WTC11 (cell line): ENCODE measurements at regions not wholly inside any gene's neighbourhood (a gene's known extent, or its start where the extent isn't known, plus 50 kb on each side); places are given as distances from the start of the nearest gene placed in this dataset.

Experiments used
- ATAC-seq: fragments of 200-7000 bp; cut with Tn5 transposase; 2 replicates; pipeline ENCODE4 v1.10.0; 2021; ENCODE audit warnings: mild to moderate bottlenecking, moderate library complexity
- CTCF ChIA-PET: fragments of 300-600 bp; sonication (Branson Sonifier 250); formaldehyde crosslinking; loops from one replicate; lab custom pipeline; 2021; ENCODE audit warnings: antibody characterized with exemption; lab: Charles Lee
- POLR2A ChIA-PET: fragments of 350-600 bp; sonication (Branson Sonifier 250); formaldehyde crosslinking; loops from one replicate; lab custom pipeline; 2021; ENCODE audit warnings: antibody characterized with exemption; lab: Charles Lee
- DNase-seq: peaks from one replicate; pipeline ENCODE4 v3.0.0; 2021; ENCODE audit warnings: low spot score
- H3K27ac Mint-ChIP-seq: 2 replicates; pipeline ENCODE4 v1.8.0; 2021; ENCODE audit warnings: mixed read lengths
- H3K27me3 Mint-ChIP-seq: 2 replicates; pipeline ENCODE4 v1.8.0; 2021; ENCODE audit warnings: low read depth, mild to moderate bottlenecking, moderate library complexity, mixed read lengths
- H3K36me3 Mint-ChIP-seq: 2 replicates; pipeline ENCODE4 v1.8.0; 2021; ENCODE audit warnings: mixed read lengths
- H3K4me1 Mint-ChIP-seq: 2 replicates; pipeline ENCODE4 v1.8.0; 2022; ENCODE audit warnings: mixed read lengths
- H3K4me3 Mint-ChIP-seq: 2 replicates; pipeline ENCODE4 v1.8.0; 2021; ENCODE audit warnings: mild to moderate bottlenecking, moderate library complexity, mixed read lengths
- H3K9me3 Mint-ChIP-seq: 2 replicates; pipeline ENCODE4 v1.8.0; 2021; ENCODE audit warnings: mixed read lengths
- CREB1 ChIP-seq: sonication (generic); formaldehyde crosslinking; IDR thresholded peaks from 2 replicates; pipeline ENCODE4 v1.8.0; 2023; ENCODE audit warnings: mild to moderate bottlenecking, missing genetic modification reagents
- EMX1 ChIP-seq: fragments of 250-450 bp; sonication (Bioruptor Pico); IDR thresholded peaks from 2 replicates; pipeline ENCODE4 v1.8.0; 2021; ENCODE audit warnings: mild to moderate bottlenecking
- ETV6 ChIP-seq: sonication (generic); formaldehyde crosslinking; IDR thresholded peaks from 2 replicates; pipeline ENCODE4 v1.8.1; 2022; ENCODE audit warnings: mild to moderate bottlenecking, missing genetic modification reagents
- FOXP1 ChIP-seq: sonication (generic); formaldehyde crosslinking; IDR thresholded peaks from 2 replicates; pipeline ENCODE4 v1.8.0; 2022; ENCODE audit warnings: missing genetic modification reagents, mild to moderate bottlenecking, moderate library complexity, borderline replicate concordance
- KAT7 ChIP-seq: sonication (generic); formaldehyde crosslinking; IDR thresholded peaks from 2 replicates; pipeline ENCODE4 v1.8.1; 2023; ENCODE audit warnings: missing genetic modification reagents, mild to moderate bottlenecking, borderline replicate concordance
- MYBL2 ChIP-seq: sonication (generic); formaldehyde crosslinking; IDR thresholded peaks from 2 replicates; pipeline ENCODE4 v1.8.1; 2023; ENCODE audit warnings: mild to moderate bottlenecking, moderate library complexity, missing genetic modification reagents
- NFATC4 ChIP-seq: fragments of 250-450 bp; sonication (Bioruptor Pico); IDR thresholded peaks from 2 replicates; pipeline ENCODE4 v1.9.0; 2021; ENCODE audit warnings: mild to moderate bottlenecking
- NR1H2 ChIP-seq: sonication (generic); formaldehyde crosslinking; IDR thresholded peaks from 2 replicates; pipeline ENCODE4 v1.9.0; 2021; ENCODE audit warnings: mild to moderate bottlenecking, moderate library complexity, missing genetic modification reagents
- SMAD3 ChIP-seq: sonication (generic); formaldehyde crosslinking; IDR thresholded peaks from 2 replicates; pipeline ENCODE4 v1.8.0; 2022; ENCODE audit warnings: missing genetic modification reagents, mild to moderate bottlenecking, borderline replicate concordance
- TP53 ChIP-seq: sonication (generic); formaldehyde crosslinking; IDR thresholded peaks from 2 replicates; pipeline ENCODE4 v1.8.1; 2023; ENCODE audit warnings: mild to moderate bottlenecking, missing genetic modification reagents
- ZNF121 ChIP-seq: sonication (generic); formaldehyde crosslinking; IDR thresholded peaks from 2 replicates; pipeline ENCODE4 v1.8.0; 2023; ENCODE audit warnings: missing genetic modification reagents
- ZNF219 ChIP-seq: sonication (generic); formaldehyde crosslinking; IDR thresholded peaks from 2 replicates; pipeline ENCODE4 v1.8.0; 2023; ENCODE audit warnings: missing genetic modification reagents, mild to moderate bottlenecking, borderline replicate concordance
- ZNF232 ChIP-seq: sonication (generic); formaldehyde crosslinking; IDR thresholded peaks from 2 replicates; pipeline ENCODE4 v1.8.0; 2022; ENCODE audit warnings: mild to moderate bottlenecking, missing genetic modification reagents
- ZNF263 ChIP-seq: sonication (generic); formaldehyde crosslinking; IDR thresholded peaks from 2 replicates; pipeline ENCODE4 v1.8.1; 2022; ENCODE audit warnings: low read depth, mild to moderate bottlenecking, moderate library complexity, missing genetic modification reagents
- TF ChIP-seq, protein P1 (sequence below): sonication (generic); formaldehyde crosslinking; IDR thresholded peaks from 2 replicates; pipeline ENCODE4 v1.8.1; 2022; ENCODE audit warnings: missing genetic modification reagents, borderline replicate concordance
- TF ChIP-seq, protein P2 (sequence below): sonication (generic); formaldehyde crosslinking; IDR thresholded peaks from 2 replicates; pipeline ENCODE4 v1.8.1; 2022; ENCODE audit warnings: mild to moderate bottlenecking, missing genetic modification reagents, moderate library complexity, borderline replicate concordance
- TF ChIP-seq, protein P3 (sequence below): fragments of 250-450 bp; sonication (Bioruptor Pico); IDR thresholded peaks from 2 replicates; pipeline ENCODE4 v1.8.0; 2021; ENCODE audit warnings: mild to moderate bottlenecking
- TF ChIP-seq, protein P4 (sequence below): sonication (generic); formaldehyde crosslinking; IDR thresholded peaks from 2 replicates; pipeline ENCODE4 v1.8.1; 2023; ENCODE audit warnings: mild to moderate bottlenecking, missing genetic modification reagents
- TF ChIP-seq, protein P5 (sequence below): sonication (generic); formaldehyde crosslinking; IDR thresholded peaks from 2 replicates; pipeline ENCODE4 v1.8.0; 2022; ENCODE audit warnings: mild to moderate bottlenecking, missing genetic modification reagents
- TF ChIP-seq, protein P6 (sequence below): fragments of 250-450 bp; sonication (Bioruptor Pico); IDR thresholded peaks from 2 replicates; pipeline ENCODE4 v1.9.0; 2021; ENCODE audit warnings: mild to moderate bottlenecking
- TF ChIP-seq, protein P7 (sequence below): fragments of 250-450 bp; sonication (Bioruptor Pico); IDR thresholded peaks from 2 replicates; pipeline ENCODE4 v1.9.0; 2021; ENCODE audit warnings: moderate library complexity, mild to moderate bottlenecking, inconsistent platforms, borderline replicate concordance
- TF ChIP-seq, protein P8 (sequence below): fragments of 250-450 bp; sonication (Bioruptor Pico); IDR thresholded peaks from 2 replicates; pipeline ENCODE4 v2.1.2; 2022; ENCODE audit warnings: mild to moderate bottlenecking, moderate library complexity

DNA sequence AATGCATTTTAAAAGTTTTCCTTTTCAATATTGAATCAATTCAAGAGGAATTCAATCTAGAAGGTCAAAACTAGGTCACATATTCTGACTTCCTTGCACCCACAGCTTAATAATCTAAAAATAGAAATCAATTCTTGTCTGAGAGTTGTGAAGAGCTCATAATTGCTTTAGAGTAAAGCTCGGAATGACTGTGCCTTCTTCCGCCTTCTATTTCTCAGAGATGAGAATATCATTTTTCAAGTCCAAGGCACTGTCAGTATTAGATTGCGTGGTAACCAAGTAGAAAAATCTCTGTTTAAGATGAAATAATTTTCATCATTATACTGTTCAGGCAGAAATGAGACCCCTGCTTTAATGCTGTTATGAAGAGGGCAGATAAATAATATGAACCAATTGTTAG is 272.2 kb upstream of the NFE2L3 start (continued):
- TF ChIP-seq, protein P1, sequence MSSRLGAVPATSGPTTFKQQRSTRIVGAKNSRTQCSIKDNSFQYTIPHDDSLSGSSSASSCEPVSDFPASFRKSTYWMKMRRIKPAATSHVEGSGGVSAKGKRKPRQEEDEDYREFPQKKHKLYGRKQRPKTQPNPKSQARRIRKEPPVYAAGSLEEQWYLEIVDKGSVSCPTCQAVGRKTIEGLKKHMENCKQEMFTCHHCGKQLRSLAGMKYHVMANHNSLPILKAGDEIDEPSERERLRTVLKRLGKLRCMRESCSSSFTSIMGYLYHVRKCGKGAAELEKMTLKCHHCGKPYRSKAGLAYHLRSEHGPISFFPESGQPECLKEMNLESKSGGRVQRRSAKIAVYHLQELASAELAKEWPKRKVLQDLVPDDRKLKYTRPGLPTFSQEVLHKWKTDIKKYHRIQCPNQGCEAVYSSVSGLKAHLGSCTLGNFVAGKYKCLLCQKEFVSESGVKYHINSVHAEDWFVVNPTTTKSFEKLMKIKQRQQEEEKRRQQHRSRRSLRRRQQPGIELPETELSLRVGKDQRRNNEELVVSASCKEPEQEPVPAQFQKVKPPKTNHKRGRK (CRISPR knock-in tag) = no peak
- no peak for TF ChIP-seq ZNF263 (CRISPR knock-in tag)
- no peak for TF ChIP-seq MYBL2 (CRISPR knock-in tag)
- TF ChIP-seq TP53 (CRISPR knock-in tag) = no peak
- TF ChIP-seq ZNF219 = no peak

DNA sequence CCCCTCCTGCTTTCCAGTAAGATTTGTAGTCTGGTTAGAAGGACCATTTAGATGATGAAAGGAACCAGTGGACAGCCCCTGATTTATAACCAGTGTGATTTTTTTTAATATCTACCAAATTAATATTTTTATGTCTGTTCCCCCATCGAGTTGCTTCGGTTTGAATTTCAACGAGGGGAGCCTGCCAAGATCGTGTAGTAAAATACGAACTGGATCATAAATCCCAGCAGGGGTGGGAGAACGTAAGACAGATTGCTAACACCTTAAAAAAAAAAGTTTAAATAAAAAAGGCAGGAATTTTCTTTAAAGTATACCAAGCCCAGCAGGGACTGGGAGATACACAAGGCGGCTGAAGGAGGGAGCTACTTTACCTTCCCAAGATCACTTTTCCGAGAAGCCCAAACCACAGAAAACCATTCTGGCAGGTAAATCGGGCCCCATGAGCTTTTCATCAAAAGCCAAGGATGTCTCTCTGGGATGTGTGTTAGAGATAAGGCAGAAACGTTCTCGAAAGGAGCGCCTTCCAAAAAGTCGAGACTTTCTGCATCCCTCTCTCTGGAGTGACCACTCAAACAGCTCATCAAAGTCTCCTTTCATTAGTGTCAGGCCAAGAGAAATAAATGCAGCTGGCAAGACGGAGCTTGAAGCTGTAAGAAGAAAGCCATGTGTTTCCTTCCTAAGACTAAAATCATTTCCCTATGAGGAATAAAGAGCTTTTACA is 270.5 kb upstream of the NFE2L3 start:
- CTCF ChIA-PET = interaction anchor here (0.5 to 1.4 kb wide), 3 partner anchors 11 to 26 kb away, joined by 3 to 8 read pairs (median 3); no protein-coding TSS in a partner anchor
- H3K36me3 Mint-ChIP-seq = no peaks in the 10 kb centered on the region
- TF ChIP-seq CREB1 (CRISPR knock-in tag) = no peak
- TF ChIP-seq SMAD3 (CRISPR knock-in tag) = no peak
- no peak for TF ChIP-seq FOXP1 (CRISPR knock-in tag)
- peaks cover 2% of the 10 kb centered on the region for H3K9me3 Mint-ChIP-seq
- DNase-seq (no peak), ATAC-seq (no peak)
- POLR2A ChIA-PET = no interaction called here
- no peak overlapping the region for H3K4me3 Mint-ChIP-seq
- peaks cover 11% of the 10 kb centered on the region for H3K4me1 Mint-ChIP-seq
- no peak overlapping the region for H3K27ac Mint-ChIP-seq
- H3K27me3 Mint-ChIP-seq = peaks cover 9% of the 10 kb centered on the region

DNA sequence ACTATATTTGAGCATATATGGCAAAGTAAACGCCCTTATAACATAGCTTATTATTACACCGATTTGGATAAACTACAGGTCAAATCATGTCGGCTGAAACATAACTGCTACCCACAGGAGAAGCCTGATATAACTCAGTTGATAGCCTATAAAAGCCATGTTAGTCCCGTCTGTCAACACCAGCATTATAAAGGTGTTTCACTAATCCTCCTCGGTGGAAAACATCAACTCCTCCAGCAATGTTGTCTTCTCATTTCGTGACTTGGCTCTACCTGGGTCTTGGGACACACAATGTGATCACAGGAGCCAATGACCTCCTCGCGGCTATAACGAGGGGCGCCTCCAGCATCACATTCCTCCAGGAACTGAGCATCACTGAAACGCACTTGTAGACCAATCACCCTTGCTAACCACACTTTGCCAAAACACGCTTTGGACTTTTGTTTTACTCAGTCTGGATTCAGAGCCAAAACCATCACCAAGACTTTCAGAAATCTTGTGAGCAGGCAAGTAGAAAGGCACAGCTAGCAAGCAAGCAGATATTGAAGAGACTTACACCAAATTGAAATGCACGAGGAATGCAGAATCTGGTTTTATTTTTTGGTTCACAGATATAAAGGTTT is 269.7 kb upstream of the NFE2L3 start:
- peaks cover 6% of the 10 kb centered on the region; the same call in 1 of the 2 replicates for H3K27me3 Mint-ChIP-seq
- CTCF ChIA-PET = interaction anchor here (0.5 to 1.4 kb wide), 3 partner anchors 10 to 26 kb away, joined by 3 to 8 read pairs (median 3); no protein-coding TSS in a partner anchor
- TF ChIP-seq KAT7 (CRISPR knock-in tag) (no peak), ZNF232 (CRISPR knock-in tag) (no peak), EMX1 (CRISPR knock-in tag) (no peak), NR1H2 (CRISPR knock-in tag) (no peak), ETV6 (CRISPR knock-in tag) (no peak), ZNF121 (CRISPR knock-in tag) (no peak), NFATC4 (CRISPR knock-in tag) (no peak)
- TF ChIP-seq, protein P2, sequence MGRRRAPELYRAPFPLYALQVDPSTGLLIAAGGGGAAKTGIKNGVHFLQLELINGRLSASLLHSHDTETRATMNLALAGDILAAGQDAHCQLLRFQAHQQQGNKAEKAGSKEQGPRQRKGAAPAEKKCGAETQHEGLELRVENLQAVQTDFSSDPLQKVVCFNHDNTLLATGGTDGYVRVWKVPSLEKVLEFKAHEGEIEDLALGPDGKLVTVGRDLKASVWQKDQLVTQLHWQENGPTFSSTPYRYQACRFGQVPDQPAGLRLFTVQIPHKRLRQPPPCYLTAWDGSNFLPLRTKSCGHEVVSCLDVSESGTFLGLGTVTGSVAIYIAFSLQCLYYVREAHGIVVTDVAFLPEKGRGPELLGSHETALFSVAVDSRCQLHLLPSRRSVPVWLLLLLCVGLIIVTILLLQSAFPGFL = no peak
- TF ChIP-seq, protein P3, sequence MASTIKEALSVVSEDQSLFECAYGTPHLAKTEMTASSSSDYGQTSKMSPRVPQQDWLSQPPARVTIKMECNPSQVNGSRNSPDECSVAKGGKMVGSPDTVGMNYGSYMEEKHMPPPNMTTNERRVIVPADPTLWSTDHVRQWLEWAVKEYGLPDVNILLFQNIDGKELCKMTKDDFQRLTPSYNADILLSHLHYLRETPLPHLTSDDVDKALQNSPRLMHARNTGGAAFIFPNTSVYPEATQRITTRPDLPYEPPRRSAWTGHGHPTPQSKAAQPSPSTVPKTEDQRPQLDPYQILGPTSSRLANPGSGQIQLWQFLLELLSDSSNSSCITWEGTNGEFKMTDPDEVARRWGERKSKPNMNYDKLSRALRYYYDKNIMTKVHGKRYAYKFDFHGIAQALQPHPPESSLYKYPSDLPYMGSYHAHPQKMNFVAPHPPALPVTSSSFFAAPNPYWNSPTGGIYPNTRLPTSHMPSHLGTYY (CRISPR knock-in tag) = no peak
- TF ChIP-seq, protein P4, sequence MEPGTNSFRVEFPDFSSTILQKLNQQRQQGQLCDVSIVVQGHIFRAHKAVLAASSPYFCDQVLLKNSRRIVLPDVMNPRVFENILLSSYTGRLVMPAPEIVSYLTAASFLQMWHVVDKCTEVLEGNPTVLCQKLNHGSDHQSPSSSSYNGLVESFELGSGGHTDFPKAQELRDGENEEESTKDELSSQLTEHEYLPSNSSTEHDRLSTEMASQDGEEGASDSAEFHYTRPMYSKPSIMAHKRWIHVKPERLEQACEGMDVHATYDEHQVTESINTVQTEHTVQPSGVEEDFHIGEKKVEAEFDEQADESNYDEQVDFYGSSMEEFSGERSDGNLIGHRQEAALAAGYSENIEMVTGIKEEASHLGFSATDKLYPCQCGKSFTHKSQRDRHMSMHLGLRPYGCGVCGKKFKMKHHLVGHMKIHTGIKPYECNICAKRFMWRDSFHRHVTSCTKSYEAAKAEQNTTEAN = no peak
- TF ChIP-seq, protein P5, sequence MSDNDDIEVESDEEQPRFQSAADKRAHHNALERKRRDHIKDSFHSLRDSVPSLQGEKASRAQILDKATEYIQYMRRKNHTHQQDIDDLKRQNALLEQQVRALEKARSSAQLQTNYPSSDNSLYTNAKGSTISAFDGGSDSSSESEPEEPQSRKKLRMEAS (CRISPR knock-in tag) = no peak
- TF ChIP-seq, protein P6, sequence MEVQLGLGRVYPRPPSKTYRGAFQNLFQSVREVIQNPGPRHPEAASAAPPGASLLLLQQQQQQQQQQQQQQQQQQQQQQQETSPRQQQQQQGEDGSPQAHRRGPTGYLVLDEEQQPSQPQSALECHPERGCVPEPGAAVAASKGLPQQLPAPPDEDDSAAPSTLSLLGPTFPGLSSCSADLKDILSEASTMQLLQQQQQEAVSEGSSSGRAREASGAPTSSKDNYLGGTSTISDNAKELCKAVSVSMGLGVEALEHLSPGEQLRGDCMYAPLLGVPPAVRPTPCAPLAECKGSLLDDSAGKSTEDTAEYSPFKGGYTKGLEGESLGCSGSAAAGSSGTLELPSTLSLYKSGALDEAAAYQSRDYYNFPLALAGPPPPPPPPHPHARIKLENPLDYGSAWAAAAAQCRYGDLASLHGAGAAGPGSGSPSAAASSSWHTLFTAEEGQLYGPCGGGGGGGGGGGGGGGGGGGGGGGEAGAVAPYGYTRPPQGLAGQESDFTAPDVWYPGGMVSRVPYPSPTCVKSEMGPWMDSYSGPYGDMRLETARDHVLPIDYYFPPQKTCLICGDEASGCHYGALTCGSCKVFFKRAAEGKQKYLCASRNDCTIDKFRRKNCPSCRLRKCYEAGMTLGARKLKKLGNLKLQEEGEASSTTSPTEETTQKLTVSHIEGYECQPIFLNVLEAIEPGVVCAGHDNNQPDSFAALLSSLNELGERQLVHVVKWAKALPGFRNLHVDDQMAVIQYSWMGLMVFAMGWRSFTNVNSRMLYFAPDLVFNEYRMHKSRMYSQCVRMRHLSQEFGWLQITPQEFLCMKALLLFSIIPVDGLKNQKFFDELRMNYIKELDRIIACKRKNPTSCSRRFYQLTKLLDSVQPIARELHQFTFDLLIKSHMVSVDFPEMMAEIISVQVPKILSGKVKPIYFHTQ (CRISPR knock-in tag) = no peak
- TF ChIP-seq, protein P7, sequence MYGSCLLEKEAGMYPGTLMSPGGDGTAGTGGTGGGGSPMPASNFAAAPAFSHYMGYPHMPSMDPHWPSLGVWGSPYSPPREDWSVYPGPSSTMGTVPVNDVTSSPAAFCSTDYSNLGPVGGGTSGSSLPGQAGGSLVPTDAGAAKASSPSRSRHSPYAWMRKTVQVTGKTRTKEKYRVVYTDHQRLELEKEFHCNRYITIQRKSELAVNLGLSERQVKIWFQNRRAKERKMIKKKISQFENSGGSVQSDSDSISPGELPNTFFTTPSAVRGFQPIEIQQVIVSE = no peak
- TF ChIP-seq, protein P8, sequence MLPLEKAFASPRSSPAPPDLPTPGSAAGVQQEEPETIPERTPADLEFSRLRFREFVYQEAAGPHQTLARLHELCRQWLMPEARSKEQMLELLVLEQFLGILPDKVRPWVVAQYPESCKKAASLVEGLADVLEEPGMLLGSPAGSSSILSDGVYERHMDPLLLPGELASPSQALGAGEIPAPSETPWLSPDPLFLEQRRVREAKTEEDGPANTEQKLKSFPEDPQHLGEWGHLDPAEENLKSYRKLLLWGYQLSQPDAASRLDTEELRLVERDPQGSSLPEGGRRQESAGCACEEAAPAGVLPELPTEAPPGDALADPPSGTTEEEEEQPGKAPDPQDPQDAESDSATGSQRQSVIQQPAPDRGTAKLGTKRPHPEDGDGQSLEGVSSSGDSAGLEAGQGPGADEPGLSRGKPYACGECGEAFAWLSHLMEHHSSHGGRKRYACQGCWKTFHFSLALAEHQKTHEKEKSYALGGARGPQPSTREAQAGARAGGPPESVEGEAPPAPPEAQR = no peak

More for the DNA sequence above, 269.7 kb upstream of the NFE2L3 start:
- Mint-ChIP-seq H3K9me3 (no peaks in the 10 kb centered on the region), H3K4me3 (no peak overlapping the region), H3K4me1 (peaks cover 13% of the 10 kb centered on the region), H3K27ac (no peak overlapping the region), H3K36me3 (no peaks in the 10 kb centered on the region)
- POLR2A ChIA-PET = no interaction called here
- DNase-seq = no peak
- no peak for ATAC-seq
